ENCODE measurements at regions not wholly inside any gene's neighbourhood (a gene's known extent, or its start where the extent isn't known, plus 50 kb on each side); places are given as distances from the start of the nearest gene placed in this dataset.

- H3K36me3 ChIP-seq: no peaks in the 10 kb centered on the region
- H3K4me1 ChIP-seq (ENCODE audit: control insufficient read depth in 1 of 2, insufficient read depth in 1 of 2, low read depth in 1 of 2, low read length in 1 of 2): no peaks in the 10 kb centered on the region
- no peak for TF ChIP-seq CTCF (IDR thresholded peaks at IDR 0.05)
Observed at GRCh38 chr10:4717670-4718069, 108.3 kb upstream of the AKR1E2 start.

DNA sequence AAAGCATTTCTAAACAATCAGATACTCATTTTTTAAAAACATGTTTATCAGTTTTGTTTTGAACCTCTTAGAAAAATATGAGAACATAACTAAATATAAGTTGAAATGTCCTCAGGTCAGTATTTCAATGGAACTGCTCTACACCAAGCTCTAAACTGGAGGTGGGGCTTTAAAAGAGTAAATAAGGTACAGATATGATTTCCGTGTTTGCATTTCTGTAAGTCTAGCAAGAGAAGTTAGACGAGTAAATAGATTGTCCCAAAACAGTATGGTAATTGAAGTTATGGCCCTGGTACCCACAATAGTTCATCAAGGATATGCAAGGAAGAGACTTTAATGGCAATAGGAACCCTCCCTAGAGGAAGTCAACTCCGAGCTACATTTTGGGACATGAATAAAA is 115.1 kb upstream of the AKR1E2 start:
- Histone ChIP-seq H3K36me3 (no peaks in the 10 kb centered on the region), H3K27ac (no peak overlapping the region), H3K4me1 (ENCODE audit: control insufficient read depth in 1 of 2, insufficient read depth in 1 of 2, low read depth in 1 of 2, low read length in 1 of 2) (no peaks in the 10 kb centered on the region), H3K27me3 (peaks cover 14% of the 10 kb centered on the region), H3K9me3 (no peaks in the 10 kb centered on the region), H3K4me3 (ENCODE audit: low read depth in 1 of 2, low read length in 1 of 2) (no peak overlapping the region)
- TF ChIP-seq CTCF (IDR thresholded peaks at IDR 0.05): no peak

More at GRCh38 chr10:4717670-4718069, 108.3 kb upstream of the AKR1E2 start:
- Histone ChIP-seq H3K4me3 (ENCODE audit: low read depth in 1 of 2, low read length in 1 of 2) (no peak overlapping the region), H3K9me3 (no peaks in the 10 kb centered on the region), H3K27me3 (no peaks in the 10 kb centered on the region), H3K27ac (no peak overlapping the region)

- TF ChIP-seq CTCF (IDR thresholded peaks at IDR 0.05): no peak
- Histone ChIP-seq H3K4me1 (ENCODE audit: control insufficient read depth in 1 of 2, insufficient read depth in 1 of 2, low read depth in 1 of 2, low read length in 1 of 2) (no peaks in the 10 kb centered on the region), H3K27me3 (peaks cover 14% of the 10 kb centered on the region)
Observed at GRCh38 chr10:4708123-4708759, 117.8 kb upstream of the AKR1E2 start.

GRCh38 chr10:4707221-4707620 is 118.8 kb upstream of the AKR1E2 start:
- Histone ChIP-seq H3K36me3 (no peaks in the 10 kb centered on the region), H3K4me3 (ENCODE audit: low read depth in 1 of 2, low read length in 1 of 2) (no peak overlapping the region), H3K9me3 (no peaks in the 10 kb centered on the region), H3K27me3 (peaks cover 14% of the 10 kb centered on the region), H3K4me1 (ENCODE audit: control insufficient read depth in 1 of 2, insufficient read depth in 1 of 2, low read depth in 1 of 2, low read length in 1 of 2) (no peaks in the 10 kb centered on the region), H3K27ac (no peak overlapping the region)
- TF ChIP-seq CTCF (IDR thresholded peaks at IDR 0.05): no peak

More at GRCh38 chr10:4708123-4708759, 117.8 kb upstream of the AKR1E2 start:
- H3K4me3 ChIP-seq (ENCODE audit: low read depth in 1 of 2, low read length in 1 of 2): no peak overlapping the region
- H3K36me3 ChIP-seq: no peaks in the 10 kb centered on the region
- H3K27ac ChIP-seq: no peak overlapping the region
- H3K9me3 ChIP-seq: no peaks in the 10 kb centered on the region

DNA sequence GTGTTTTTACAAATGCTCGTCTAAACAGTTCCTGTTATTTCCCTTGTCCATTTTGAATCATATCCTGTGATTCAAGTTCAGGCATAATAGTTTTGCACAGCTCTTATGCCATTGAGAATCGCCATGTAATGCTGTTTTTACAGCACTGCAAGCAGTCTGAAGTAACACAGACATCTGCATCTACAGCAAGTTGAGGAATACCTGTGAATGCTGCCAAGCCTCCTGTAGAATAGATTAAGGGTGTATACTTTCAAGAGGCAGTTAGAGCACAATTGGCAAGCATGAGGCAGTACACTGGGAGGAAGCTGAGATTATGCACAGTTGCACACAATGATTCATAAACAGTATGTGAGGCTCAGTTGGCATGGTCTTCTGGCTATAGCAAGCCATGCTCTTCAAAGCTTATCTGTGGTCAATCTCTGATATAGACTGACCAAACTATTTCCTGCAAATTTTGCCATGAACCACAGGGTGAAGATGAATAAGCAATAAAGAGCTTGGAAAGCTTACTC is 121.9 kb upstream of the AKR1E2 start:
- no peaks in the 10 kb centered on the region for H3K9me3 ChIP-seq
- H3K27me3 ChIP-seq: peaks cover 14% of the 10 kb centered on the region
- no peak for TF ChIP-seq CTCF (IDR thresholded peaks at IDR 0.05)
- H3K27ac ChIP-seq: no peak overlapping the region
- H3K36me3 ChIP-seq: no peaks in the 10 kb centered on the region
- H3K4me1 ChIP-seq (ENCODE audit: control insufficient read depth in 1 of 2, insufficient read depth in 1 of 2, low read depth in 1 of 2, low read length in 1 of 2): no peaks in the 10 kb centered on the region
- H3K4me3 ChIP-seq (ENCODE audit: low read depth in 1 of 2, low read length in 1 of 2): no peak overlapping the region

Data from neutrophil (primary cell).